OCI-LY7 (cell line): ENCODE measurements at regions not wholly inside any gene's neighbourhood (a gene's known extent, or its start where the extent isn't known, plus 50 kb on each side); places are given as distances from the start of the nearest gene placed in this dataset.

ENCODE experiments used
- BruUV-seq: library from RNA; stranded (reverse); fragments of 400-500 nt; replicated peaks from 2 replicates; lab custom pipeline; 2021; lab: Mats Ljungman, UMichigan
- CTCF ChIA-PET: fragments of 300-600 bp; sonication (Branson Sonifier 250); formaldehyde crosslinking; loops from one replicate; lab custom pipeline; 2022; ENCODE audit warnings: antibody characterized with exemption; ENCODE audit not compliant: unreplicated experiment; lab: Charles Lee
- POLR2A ChIA-PET: fragments of 300-600 bp; sonication (Branson Sonifier 250); formaldehyde crosslinking; loops from one replicate; lab custom pipeline; 2022; ENCODE audit warnings: antibody characterized with exemption; lab: Charles Lee
- DNase-seq: peaks from one replicate; pipeline ENCODE4 v3.0.0-alpha.2; 2015; ENCODE audit warnings: low spot score
- H2AFZ ChIP-seq: fragments of 200-600 bp; sonication (generic), shearing (Covaris generic); 2 replicates; pipeline ENCODE4 v1.6.1; 2014; ENCODE audit warnings: mild to moderate bottlenecking, antibody characterized with exemption, low read length, moderate library complexity
- H3K27ac ChIP-seq: fragments of 200-600 bp; sonication (generic); 2 replicates; pipeline ENCODE4 v1.5.1; 2014; ENCODE audit warnings: mixed run types, low read depth, mild to moderate bottlenecking, moderate library complexity, low read length, inconsistent platforms; ENCODE audit not compliant: poor library complexity, severe bottlenecking
- H3K36me3 ChIP-seq: fragments of 200-600 bp; sonication (generic); 2 replicates; pipeline ENCODE4 v1.6.1; 2014; ENCODE audit warnings: mild to moderate bottlenecking, antibody characterized with exemption, low read length, moderate library complexity, mixed read lengths; ENCODE audit not compliant: insufficient read depth
- H3K4me1 ChIP-seq: fragments of 200-600 bp; sonication (generic); 2 replicates; pipeline ENCODE4 v1.5.1; 2014; ENCODE audit warnings: mild to moderate bottlenecking, low read length; ENCODE audit not compliant: insufficient read depth, poor library complexity, severe bottlenecking
- H3K4me2 ChIP-seq: fragments of 200-600 bp; sonication (generic); 2 replicates; pipeline ENCODE4 v1.6.1; 2014; ENCODE audit warnings: mild to moderate bottlenecking, low read length
- H3K4me3 ChIP-seq: fragments of 200-600 bp; sonication (generic); 2 replicates; pipeline ENCODE4 v1.5.1; 2014; ENCODE audit warnings: mild to moderate bottlenecking, low read depth, low read length; ENCODE audit not compliant: poor library complexity, severe bottlenecking
- H3K79me2 ChIP-seq: fragments of 200-600 bp; sonication (generic); 2 replicates; pipeline ENCODE4 v1.6.1; 2016; ENCODE audit warnings: low read depth, mild to moderate bottlenecking, low read length, moderate library complexity, mixed read lengths; ENCODE audit not compliant: insufficient read depth
- H3K9me2 ChIP-seq: fragments of 200-600 bp; sonication (generic); 2 replicates; pipeline ENCODE4 v1.6.1; 2016; ENCODE audit warnings: mild to moderate bottlenecking, low read length, mixed read lengths; ENCODE audit not compliant: insufficient read depth
- H3K9me3 ChIP-seq: fragments of 200-600 bp; sonication (generic); 2 replicates; pipeline ENCODE4 v1.6.1; 2014; ENCODE audit warnings: mild to moderate bottlenecking, mixed run types, low read length, mixed read lengths
- H4K20me1 ChIP-seq: fragments of 200-600 bp; sonication (generic); 2 replicates; pipeline ENCODE4 v1.6.1; 2014; ENCODE audit warnings: mild to moderate bottlenecking, antibody characterized with exemption, low read length, moderate library complexity, mixed read lengths; ENCODE audit not compliant: insufficient read depth
- CTCF ChIP-seq: fragments of 200-600 bp; sonication (generic); conservative IDR thresholded peaks from 2 replicates; pipeline ENCODE4 v1.5.1; 2014; ENCODE audit warnings: mild to moderate bottlenecking, antibody characterized with exemption, low read length, moderate library complexity, mixed read lengths
- EZH2phosphoT487 ChIP-seq: fragments of 200-600 bp; sonication (generic); IDR thresholded peaks from 2 replicates; pipeline ENCODE4 v1.6.1; 2018; ENCODE audit warnings: low read depth, borderline replicate concordance, mild to moderate bottlenecking, mixed run types, antibody characterized with exemption, low read length, moderate library complexity, mixed read lengths
- intact Hi-C: fragments of 100-400 bp; cut with micrococcal nuclease; formaldehyde crosslinking; loops from one replicate; pipeline ENCODE4 v1.10.0; 2022; ENCODE audit not compliant: unreplicated experiment

GRCh38 chr11:95638501-95638900 is 151.1 kb downstream of the FAM76B start:
- Histone ChIP-seq H3K4me3 (no peak overlapping the region), H2AFZ (no peak overlapping the region), H3K79me2 (no peaks in the 10 kb centered on the region), H3K9me2 (no peaks in the 10 kb centered on the region), H3K36me3 (no peaks in the 10 kb centered on the region), H4K20me1 (no peaks in the 10 kb centered on the region), H3K4me1 (no peaks in the 10 kb centered on the region), H3K27ac (no peak overlapping the region), H3K4me2 (no peak overlapping the region), H3K9me3 (no peaks in the 10 kb centered on the region)
- intact Hi-C loops: no loop called here
- CTCF ChIA-PET: no interaction called here
- TF ChIP-seq CTCF (no peak), EZH2phosphoT487 (no peak)
- no TSS peak for BruUV-seq
- no peak for DNase-seq
- POLR2A ChIA-PET: no interaction called here

DNA sequence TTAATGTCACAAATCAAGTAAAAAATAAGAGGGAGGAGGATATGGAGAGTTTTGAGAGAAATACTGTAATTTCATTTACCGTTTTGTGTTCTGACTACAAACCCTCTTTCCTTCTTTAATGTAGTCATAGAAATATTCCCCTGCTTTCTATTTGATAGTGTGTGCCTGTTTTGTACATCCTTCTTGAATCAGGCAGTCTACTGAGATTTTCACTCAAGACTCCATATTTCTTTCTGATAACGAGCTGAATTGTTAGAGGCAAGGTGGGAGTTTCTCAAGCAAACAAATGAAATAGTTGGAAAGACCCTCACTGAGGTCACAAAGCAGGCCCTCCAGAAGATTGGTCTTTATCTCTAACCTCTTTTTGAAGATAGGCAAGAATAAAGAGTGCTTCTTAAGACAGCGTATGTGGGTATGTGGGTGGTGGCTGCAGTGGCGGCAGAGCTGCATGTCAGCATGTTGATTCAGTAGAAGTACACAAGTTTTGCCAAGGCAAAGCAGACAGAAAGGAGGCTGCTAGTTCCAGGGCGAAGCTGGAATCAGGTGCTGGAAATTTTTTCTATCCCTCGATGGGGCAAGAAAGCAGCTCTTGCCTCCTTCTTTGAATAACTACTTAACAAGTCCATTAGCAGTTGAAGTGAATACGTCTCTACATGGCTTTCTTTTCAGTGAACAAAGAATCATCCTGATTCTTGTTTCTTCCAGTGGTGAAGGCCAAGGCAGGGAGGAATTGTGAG is 164.2 kb downstream of the FAM76B start:
- CTCF ChIA-PET: no interaction called here

More for the DNA sequence above, 164.2 kb downstream of the FAM76B start:
- no peaks in the 10 kb centered on the region for H3K36me3 ChIP-seq
- no peak overlapping the region for H3K4me3 ChIP-seq
- no peak overlapping the region for H3K4me2 ChIP-seq
- H3K79me2 ChIP-seq: no peaks in the 10 kb centered on the region
- no peaks in the 10 kb centered on the region for H3K4me1 ChIP-seq
- intact Hi-C loops: no loop called here
- POLR2A ChIA-PET: no interaction called here
- no TSS peak for BruUV-seq
- no peaks in the 10 kb centered on the region for H4K20me1 ChIP-seq
- no peak overlapping the region for H3K27ac ChIP-seq
- DNase-seq: no peak
- no peaks in the 10 kb centered on the region for H3K9me2 ChIP-seq
- no peaks in the 10 kb centered on the region for H3K9me3 ChIP-seq
- TF ChIP-seq EZH2phosphoT487: no peak
- no peak for TF ChIP-seq CTCF
- no peak overlapping the region for H2AFZ ChIP-seq
